H9 (cell line): ENCODE measurements at regions not wholly inside any gene's neighbourhood (a gene's known extent, or its start where the extent isn't known, plus 50 kb on each side); places are given as distances from the start of the nearest gene placed in this dataset.

ENCODE experiments used
- DNase-seq: peaks from one replicate; pipeline ENCODE4 v3.0.0-alpha.2; 2017
- H2AFZ ChIP-seq: one replicate; pipeline ENCODE4 v1.6.1; 2013; ENCODE audit warnings: mild to moderate bottlenecking, low read length, control low read depth, moderate library complexity
- H2AK5ac ChIP-seq: 2 replicates; pipeline ENCODE4 v1.6.1; 2013; ENCODE audit warnings: low read length, control low read depth, mixed read lengths; ENCODE audit not compliant: insufficient read length
- H2BK120ac ChIP-seq: one replicate; pipeline ENCODE4 v1.6.1; 2013; ENCODE audit warnings: low read depth, mild to moderate bottlenecking, low read length, control low read depth, inconsistent platforms; ENCODE audit not compliant: poor library complexity, severe bottlenecking
- H2BK12ac ChIP-seq: 2 replicates; pipeline ENCODE4 v1.6.1; 2013; ENCODE audit warnings: low read length, control low read depth, mixed read lengths, low read depth; ENCODE audit not compliant: insufficient read length
- H2BK15ac ChIP-seq: 2 replicates; pipeline ENCODE4 v1.6.1; 2013; ENCODE audit warnings: low read depth, low read length, control low read depth
- H2BK20ac ChIP-seq: one replicate; pipeline ENCODE4 v1.6.1; 2013; ENCODE audit warnings: low read depth, mild to moderate bottlenecking, low read length, control low read depth, inconsistent platforms; ENCODE audit not compliant: poor library complexity, severe bottlenecking
- H2BK5ac ChIP-seq: 2 replicates; pipeline ENCODE4 v1.6.1; 2013; ENCODE audit warnings: low read length, control low read depth, mixed read lengths; ENCODE audit not compliant: insufficient read length
- H3K14ac ChIP-seq: 2 replicates; pipeline ENCODE4 v1.6.1; 2013; ENCODE audit warnings: low read length, control low read depth; ENCODE audit not compliant: insufficient read depth
- H3K18ac ChIP-seq: 2 replicates; pipeline ENCODE4 v1.6.1; 2013; ENCODE audit warnings: low read depth, mild to moderate bottlenecking, mixed read lengths, low read length, control low read depth; ENCODE audit not compliant: insufficient read length
- H3K23ac ChIP-seq: 2 replicates; pipeline ENCODE4 v1.6.1; 2013; ENCODE audit warnings: low read length, control low read depth, mixed read lengths, low read depth; ENCODE audit not compliant: insufficient read length
- H3K23me2 ChIP-seq: 2 replicates; pipeline ENCODE4 v1.6.1; 2013; ENCODE audit warnings: low read depth, mild to moderate bottlenecking, mixed read lengths, low read length, control low read depth; ENCODE audit not compliant: insufficient read length, poor library complexity, severe bottlenecking
- H3K27ac ChIP-seq: 2 replicates; pipeline ENCODE4 v1.5.1; 2013; ENCODE audit warnings: low read length, control low read depth, mixed read lengths, low read depth; ENCODE audit not compliant: insufficient read length
- H3K27me3 ChIP-seq: 2 replicates; pipeline ENCODE4 v1.6.1; 2013; ENCODE audit warnings: low read length, control low read depth, inconsistent platforms; ENCODE audit not compliant: insufficient read depth
- H3K4ac ChIP-seq: 2 replicates; pipeline ENCODE4 v1.6.1; 2013; ENCODE audit warnings: low read depth, mild to moderate bottlenecking, control low read depth, inconsistent platforms, low read length, moderate library complexity
- H3K4me1 ChIP-seq: 2 replicates; pipeline ENCODE4 v1.6.1; 2013; ENCODE audit warnings: low read length, control low read depth, inconsistent platforms; ENCODE audit not compliant: insufficient read depth
- H3K4me2 ChIP-seq: 2 replicates; pipeline ENCODE4 v1.6.1; 2013; ENCODE audit warnings: low read length, control low read depth, mixed read lengths; ENCODE audit not compliant: insufficient read length, insufficient read depth
- H3K56ac ChIP-seq: 2 replicates; pipeline ENCODE4 v1.6.1; 2013; ENCODE audit warnings: low read depth, mild to moderate bottlenecking, mixed read lengths, low read length, control low read depth; ENCODE audit not compliant: insufficient read length
- H3K79me1 ChIP-seq: 2 replicates; pipeline ENCODE4 v1.6.1; 2013; ENCODE audit warnings: low read depth, mild to moderate bottlenecking, moderate library complexity, low read length, control low read depth, inconsistent platforms; ENCODE audit not compliant: insufficient read depth, poor library complexity, severe bottlenecking
- H3K79me2 ChIP-seq: 2 replicates; pipeline ENCODE4 v1.6.1; 2013; ENCODE audit warnings: low read length, control low read depth, inconsistent platforms; ENCODE audit not compliant: insufficient read depth
- H3K9ac ChIP-seq: 2 replicates; pipeline ENCODE4 v1.6.1; 2013; ENCODE audit warnings: low read length, control low read depth, mixed read lengths; ENCODE audit not compliant: insufficient read length; ENCODE audit errors: extremely low read depth
- H3K9me3 ChIP-seq: one replicate; pipeline ENCODE4 v1.6.1; 2013; ENCODE audit warnings: low read depth, low read length, inconsistent platforms; ENCODE audit not compliant: control insufficient read depth
- H3T11ph ChIP-seq: one replicate; pipeline ENCODE4 v1.6.1; 2013; ENCODE audit warnings: mild to moderate bottlenecking, low read length, control low read depth, inconsistent platforms
- H4K20me1 ChIP-seq: one replicate; pipeline ENCODE4 v1.6.1; 2013; ENCODE audit not compliant: control insufficient read depth, insufficient read length, insufficient read depth
- H4K5ac ChIP-seq: 2 replicates; pipeline ENCODE4 v1.6.1; 2013; ENCODE audit warnings: low read depth, mild to moderate bottlenecking, mixed read lengths, low read length, control low read depth; ENCODE audit not compliant: insufficient read length
- H4K8ac ChIP-seq: replicated peaks from 2 replicates; pipeline ENCODE4 v1.6.1; 2013; ENCODE audit warnings: low read length, control low read depth, mixed read lengths, low read depth; ENCODE audit not compliant: insufficient read length
- H4K91ac ChIP-seq: 2 replicates; pipeline ENCODE4 v1.6.1; 2013; ENCODE audit warnings: low read depth, mild to moderate bottlenecking, moderate library complexity, mixed read lengths, low read length, control low read depth; ENCODE audit not compliant: insufficient read length
- H3K27ac Mint-ChIP-seq, 3 experiments: 2 replicates in 2 of 3; 3 replicates in 1 of 3; pipeline ENCODE4 v1.8.0; 2020 to 2021; ENCODE audit warnings: mixed read lengths in 3 of 3, mild to moderate bottlenecking in 1 of 3, moderate library complexity in 1 of 3
- H3K27me3 Mint-ChIP-seq: 2 replicates; pipeline ENCODE4 v1.8.0; 2021; ENCODE audit warnings: low read depth, mild to moderate bottlenecking, moderate library complexity, mixed read lengths
- H3K36me3 Mint-ChIP-seq, 3 experiments: 2 replicates in 2 of 3; 3 replicates in 1 of 3; pipeline ENCODE4 v1.8.0; 2020 to 2021; ENCODE audit warnings: low read depth in 3 of 3, mixed read lengths in 3 of 3; ENCODE audit not compliant: insufficient read depth in 1 of 3
- H3K4me1 Mint-ChIP-seq, 2 experiments: 2 replicates each; pipeline ENCODE4 v1.8.0; 2020; ENCODE audit warnings: mixed read lengths in 2 of 2
- H3K4me3 Mint-ChIP-seq, 2 experiments: 2 replicates in 1 of 2; 3 replicates in 1 of 2; pipeline ENCODE4 v1.8.0; 2020 to 2021; ENCODE audit warnings: mild to moderate bottlenecking in 2 of 2, mixed read lengths in 2 of 2, moderate library complexity in 1 of 2
- H3K9me3 Mint-ChIP-seq, 2 experiments: 2 replicates in 1 of 2; 3 replicates in 1 of 2; pipeline ENCODE4 v1.8.0; 2020; ENCODE audit warnings: mild to moderate bottlenecking in 2 of 2, mixed read lengths in 2 of 2, moderate library complexity in 1 of 2
- WGBS: extraction: QIAGEN DNeasy Blood & Tissue Kit; methylation state at CpG from one replicate; pipeline ENCODE4 v1.1.7; 2013; ENCODE audit warnings: missing lambda C conversion rate, low lambda C conversion rate, mixed read lengths; ENCODE audit not compliant: insufficient read length; ENCODE audit errors: extremely low coverage; 5-methylcytosine and 5-hydroxymethylcytosine counted together
- TF ChIP-seq, protein P1 (sequence below): fragments of 200-600 bp; sonication (generic); conservative IDR thresholded peaks from 3 replicates; pipeline ENCODE4 v1.8.0; 2021; ENCODE audit warnings: antibody characterized with exemption, mild to moderate bottlenecking

DNA sequence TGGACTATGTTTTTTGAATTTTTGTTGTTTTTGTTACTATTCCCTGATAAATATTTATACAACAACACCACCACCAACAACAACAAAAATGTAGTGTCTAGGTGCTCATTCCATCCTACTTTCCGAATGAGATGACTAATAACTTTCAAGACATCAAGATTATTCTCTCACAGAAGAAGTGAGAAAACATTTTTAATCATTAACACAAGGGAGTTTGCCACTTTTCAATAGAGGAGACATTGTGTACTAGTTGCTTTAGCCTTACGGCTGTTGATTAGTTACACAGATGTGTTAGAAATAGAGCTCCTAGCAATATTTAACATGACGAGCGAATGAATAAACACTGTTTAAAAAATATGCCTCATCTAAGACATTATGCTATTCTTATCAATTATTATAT is 898.8 kb downstream of the C4orf33 start:
- no peaks in the 10 kb centered on the region for H4K20me1 ChIP-seq
- H3K4ac ChIP-seq: no peak overlapping the region
- TF ChIP-seq, protein P1, sequence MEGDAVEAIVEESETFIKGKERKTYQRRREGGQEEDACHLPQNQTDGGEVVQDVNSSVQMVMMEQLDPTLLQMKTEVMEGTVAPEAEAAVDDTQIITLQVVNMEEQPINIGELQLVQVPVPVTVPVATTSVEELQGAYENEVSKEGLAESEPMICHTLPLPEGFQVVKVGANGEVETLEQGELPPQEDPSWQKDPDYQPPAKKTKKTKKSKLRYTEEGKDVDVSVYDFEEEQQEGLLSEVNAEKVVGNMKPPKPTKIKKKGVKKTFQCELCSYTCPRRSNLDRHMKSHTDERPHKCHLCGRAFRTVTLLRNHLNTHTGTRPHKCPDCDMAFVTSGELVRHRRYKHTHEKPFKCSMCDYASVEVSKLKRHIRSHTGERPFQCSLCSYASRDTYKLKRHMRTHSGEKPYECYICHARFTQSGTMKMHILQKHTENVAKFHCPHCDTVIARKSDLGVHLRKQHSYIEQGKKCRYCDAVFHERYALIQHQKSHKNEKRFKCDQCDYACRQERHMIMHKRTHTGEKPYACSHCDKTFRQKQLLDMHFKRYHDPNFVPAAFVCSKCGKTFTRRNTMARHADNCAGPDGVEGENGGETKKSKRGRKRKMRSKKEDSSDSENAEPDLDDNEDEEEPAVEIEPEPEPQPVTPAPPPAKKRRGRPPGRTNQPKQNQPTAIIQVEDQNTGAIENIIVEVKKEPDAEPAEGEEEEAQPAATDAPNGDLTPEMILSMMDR: no peak
- no peak overlapping the region for H2BK120ac ChIP-seq
- no peak overlapping the region for H3K4me3 Mint-ChIP-seq
- H4K5ac ChIP-seq: no peak overlapping the region
- H3K4me1 ChIP-seq: no peaks in the 10 kb centered on the region
- no peak overlapping the region for H3K14ac ChIP-seq
- H3K79me1 ChIP-seq: no peaks in the 10 kb centered on the region
- no peak overlapping the region for H3K56ac ChIP-seq
- no peak overlapping the region; a peak in 1 of 7 replicates for H3K27ac Mint-ChIP-seq
- H2BK12ac ChIP-seq: no peak overlapping the region
- H2BK5ac ChIP-seq: no peak overlapping the region
- no peak overlapping the region for H2AFZ ChIP-seq
- H3K23me2 ChIP-seq: no peaks in the 10 kb centered on the region
- no CpG with 5 or more reads among the region's 4 CpGs for WGBS
- no peak overlapping the region for H3K4me2 ChIP-seq
- H3K9me3 ChIP-seq: no peaks in the 10 kb centered on the region
- no peak overlapping the region for H3K9ac ChIP-seq
- peaks cover 0 to 5% of the 10 kb centered on the region in 2 experiments; a peak in 1 of 5 replicates for H3K9me3 Mint-ChIP-seq
- no peak for DNase-seq
- H4K91ac ChIP-seq: no peak overlapping the region
- no peak overlapping the region for H4K8ac ChIP-seq
- peaks cover 0 to 4% of the 10 kb centered on the region in 2 experiments; a peak in 1 of 4 replicates for H3K4me1 Mint-ChIP-seq
- no peak overlapping the region for H2BK15ac ChIP-seq
- no peak overlapping the region for H3K18ac ChIP-seq
- peaks cover 0 to 5% (median 3%) of the 10 kb centered on the region in 3 experiments; a peak in 4 of 7 replicates for H3K36me3 Mint-ChIP-seq
- H2BK20ac ChIP-seq: no peak overlapping the region
- H3K23ac ChIP-seq: no peak overlapping the region
- H2AK5ac ChIP-seq: no peak overlapping the region
- H3T11ph ChIP-seq: no peak overlapping the region
- H3K27me3 Mint-ChIP-seq: no peaks in the 10 kb centered on the region
- H3K27ac ChIP-seq: no peak overlapping the region
- no peaks in the 10 kb centered on the region for H3K79me2 ChIP-seq
- H3K27me3 ChIP-seq: no peaks in the 10 kb centered on the region
